ENCODE measurements at regions not wholly inside any gene's neighbourhood (a gene's known extent, or its start where the extent isn't known, plus 50 kb on each side); places are given as distances from the start of the nearest gene placed in this dataset.
"Not testable (repeated sequence)": the region's sequence is repeated elsewhere in the genome, so short reads cannot be mapped to it uniquely, and the experiment has no call there.

DNA sequence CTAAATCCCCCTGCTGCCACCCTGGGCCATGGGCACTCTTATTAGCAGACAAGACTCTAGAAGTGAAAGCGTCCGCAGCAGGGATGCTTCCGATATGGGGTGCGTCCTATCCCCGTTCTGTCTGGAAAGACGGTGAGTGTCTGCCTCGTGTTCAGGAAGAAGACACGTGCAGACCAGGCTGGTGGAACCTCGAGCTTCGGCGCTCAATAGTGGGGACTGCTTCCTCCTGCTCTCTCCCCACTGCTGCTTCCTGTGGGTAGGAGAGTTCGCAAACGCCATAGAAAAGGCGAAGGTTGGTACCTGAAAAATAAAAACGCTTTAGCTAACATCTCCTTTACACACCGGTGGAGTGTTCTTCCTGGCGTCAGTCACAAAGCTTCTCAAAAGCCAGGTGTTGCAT, 67.7 kb upstream of the LYZL2 start:
- not testable (repeated sequence) for DNase-seq

DNA sequence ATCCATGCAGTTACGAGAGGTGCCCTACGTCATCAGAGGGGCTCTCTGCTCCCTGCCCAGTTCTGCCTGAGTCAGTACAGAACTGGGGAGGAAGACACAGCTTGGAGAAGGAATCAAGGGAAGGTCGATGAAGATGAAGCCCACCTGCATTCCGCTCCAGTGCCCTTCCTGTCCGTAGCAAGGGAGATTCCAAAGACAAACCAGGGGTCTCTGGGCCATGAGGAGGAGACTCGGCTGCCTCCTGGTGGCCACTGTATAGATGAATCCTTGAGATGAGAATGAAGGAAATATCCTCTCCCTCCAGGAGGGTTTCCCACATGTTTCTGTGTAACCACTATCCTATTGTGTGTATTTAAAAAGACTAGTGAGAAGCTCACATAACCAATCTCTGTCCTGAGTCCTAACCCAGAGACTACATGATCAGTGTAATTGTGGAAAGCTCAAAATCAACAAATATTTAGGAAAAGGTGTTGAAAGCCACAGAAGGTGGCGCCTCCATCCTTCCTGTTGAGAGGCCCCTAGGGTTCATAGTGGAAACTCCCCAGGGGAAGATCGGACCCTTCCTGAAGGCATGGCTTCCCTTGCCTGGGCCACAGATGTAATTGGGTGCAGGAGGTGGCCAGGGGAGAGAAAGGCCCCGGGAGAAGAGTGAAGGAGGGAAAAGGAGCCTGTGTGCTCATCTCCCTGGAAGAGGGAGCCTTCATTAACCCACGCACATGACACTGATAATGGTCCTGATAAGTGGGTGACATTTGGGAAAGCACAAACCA, 67.0 kb upstream of the LYZL2 start:
- DNase-seq, result not testable (repeated sequence)

DNA sequence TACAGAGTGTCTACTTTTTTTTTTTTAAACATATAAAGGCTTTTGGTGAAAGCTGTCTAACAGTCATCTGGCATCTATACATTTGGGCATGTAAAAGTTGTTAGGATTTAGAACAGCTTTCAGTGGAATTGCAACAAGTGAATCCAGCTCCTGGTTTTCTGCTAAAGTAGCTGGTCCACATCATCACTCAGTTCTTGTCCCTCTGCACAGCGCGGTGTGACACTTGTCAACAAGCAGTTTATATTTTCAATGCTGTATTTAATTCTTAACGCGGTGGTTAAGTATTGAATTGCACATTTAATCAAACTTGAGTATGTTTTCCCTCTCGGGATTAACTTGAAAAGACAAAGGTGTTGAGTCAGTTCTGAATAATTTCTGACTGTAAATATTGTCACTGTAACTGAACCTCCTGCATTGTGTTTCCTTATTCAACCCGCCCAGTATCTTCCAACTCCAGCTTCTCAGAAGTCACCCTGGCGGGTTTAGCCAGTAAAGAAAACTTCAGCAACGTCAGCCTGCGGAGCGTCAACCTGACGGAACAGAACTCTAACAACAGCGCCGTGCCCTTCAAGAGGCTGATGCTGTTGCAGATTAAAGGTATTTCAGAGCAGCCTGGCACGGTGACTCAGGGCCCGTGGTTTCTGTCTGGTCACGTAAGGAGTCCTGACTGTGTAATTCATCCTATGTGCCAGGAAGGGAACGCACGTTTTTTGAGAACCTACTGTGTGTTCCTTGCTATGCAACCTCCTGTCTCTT, 66.1 kb upstream of the LYZL2 start:
- not testable (repeated sequence) for DNase-seq

DNA sequence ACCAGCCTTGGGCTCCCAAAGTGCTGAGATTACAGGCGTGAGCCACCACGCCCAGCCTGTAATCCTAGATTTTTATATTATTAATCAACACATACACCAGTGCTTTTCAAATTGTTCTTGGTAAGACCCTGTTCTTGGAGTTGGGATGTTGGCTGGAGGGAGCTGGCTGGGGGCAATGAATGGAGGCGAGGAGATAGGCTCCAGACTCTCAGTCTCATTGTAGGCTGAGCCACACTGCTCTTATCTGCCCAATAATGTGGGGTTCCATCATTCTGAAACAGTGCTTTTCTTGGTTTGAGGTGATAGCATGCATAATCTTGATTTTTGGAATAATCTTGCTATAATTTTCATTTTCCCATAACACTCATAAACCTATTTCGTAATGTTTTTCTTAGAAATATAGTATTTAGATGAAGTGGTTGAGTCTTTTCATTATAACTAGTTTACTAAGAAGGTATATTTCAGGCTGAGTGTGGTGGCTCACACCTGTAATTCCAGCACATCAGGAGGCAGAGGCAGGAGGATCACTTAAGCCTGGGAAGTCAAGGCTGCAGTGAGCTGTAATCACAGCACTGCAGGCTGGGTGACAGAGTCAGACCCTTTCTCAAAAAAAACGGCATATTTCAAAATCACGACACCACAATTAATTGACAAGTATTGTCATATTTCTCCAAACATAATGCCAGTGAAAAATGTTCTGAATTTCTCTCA, 65.1 kb upstream of the LYZL2 start:
- DNase-seq, result no peak

DNA sequence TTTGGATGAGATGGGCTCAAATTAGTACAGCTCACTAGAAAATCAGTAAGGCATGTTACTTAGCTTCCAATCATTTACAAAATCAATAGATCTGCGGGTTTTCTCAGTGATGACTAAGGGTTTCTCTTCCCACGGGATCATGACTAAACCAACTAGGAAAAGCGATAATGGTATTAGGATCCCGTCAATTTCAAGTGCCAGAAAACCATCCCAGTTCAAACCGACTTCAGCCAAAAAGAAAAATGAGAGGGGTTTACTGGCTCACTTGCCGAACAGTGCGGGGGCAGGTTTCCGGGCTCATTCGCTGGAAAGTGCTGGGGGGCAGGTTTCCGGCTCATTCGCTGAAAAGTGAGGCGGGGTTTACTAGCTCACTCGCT, 62.1 kb upstream of the LYZL2 start:
- DNase-seq, result no peak

DNA sequence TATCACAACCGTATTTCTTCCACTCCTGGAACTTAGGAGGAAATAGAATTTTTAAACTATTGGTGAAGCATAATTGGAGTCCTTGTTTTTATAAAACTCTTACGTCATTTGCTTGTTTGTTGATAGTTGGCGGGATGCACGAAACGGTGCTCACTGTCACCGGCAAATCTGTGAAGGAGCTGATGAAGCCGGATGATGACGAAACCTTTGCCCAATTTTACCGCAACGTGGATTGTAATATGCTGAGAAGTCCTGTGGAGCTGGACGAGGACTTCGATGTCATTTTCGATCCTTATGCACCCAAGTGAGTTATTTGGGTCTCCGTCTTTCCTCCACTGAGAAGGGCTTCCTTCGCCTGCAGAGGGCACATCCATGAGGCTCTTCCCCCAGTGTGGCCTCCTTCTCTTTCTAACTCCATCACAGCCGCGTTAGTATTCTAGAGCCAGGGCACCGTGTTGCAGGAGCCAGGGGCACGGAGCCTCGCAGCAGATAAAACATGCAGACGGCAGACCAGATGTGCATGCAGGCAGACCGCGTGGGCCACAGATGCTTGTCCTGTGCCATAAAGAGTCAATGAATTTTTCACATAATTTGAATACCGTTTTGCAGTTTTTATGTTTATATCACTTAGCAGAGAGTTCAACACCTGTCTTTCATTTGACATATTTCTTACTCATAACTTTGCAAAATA, 61.5 kb upstream of the LYZL2 start:
- DNase-seq, result not testable (repeated sequence)

DNA sequence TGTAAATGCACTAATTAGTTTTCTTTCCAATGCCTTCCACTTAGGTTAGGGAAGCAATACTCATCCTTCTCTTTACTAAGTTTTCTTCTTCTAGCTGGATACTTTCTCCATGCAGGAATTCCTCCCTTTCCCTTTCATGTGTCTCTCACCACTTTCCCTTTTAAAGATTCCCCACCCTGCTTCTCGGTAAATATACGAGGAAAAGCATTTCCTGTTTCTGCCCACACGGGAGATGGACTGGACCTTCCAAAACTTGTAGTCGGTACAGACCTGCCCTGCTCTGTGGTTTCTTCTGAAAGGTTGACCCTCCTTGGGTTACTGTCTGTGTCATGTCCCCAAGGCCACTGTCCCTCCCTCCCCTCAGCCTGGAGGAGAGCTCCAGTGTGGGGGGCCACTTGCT, 58.9 kb upstream of the LYZL2 start:
- DNase-seq, result no peak

DNA sequence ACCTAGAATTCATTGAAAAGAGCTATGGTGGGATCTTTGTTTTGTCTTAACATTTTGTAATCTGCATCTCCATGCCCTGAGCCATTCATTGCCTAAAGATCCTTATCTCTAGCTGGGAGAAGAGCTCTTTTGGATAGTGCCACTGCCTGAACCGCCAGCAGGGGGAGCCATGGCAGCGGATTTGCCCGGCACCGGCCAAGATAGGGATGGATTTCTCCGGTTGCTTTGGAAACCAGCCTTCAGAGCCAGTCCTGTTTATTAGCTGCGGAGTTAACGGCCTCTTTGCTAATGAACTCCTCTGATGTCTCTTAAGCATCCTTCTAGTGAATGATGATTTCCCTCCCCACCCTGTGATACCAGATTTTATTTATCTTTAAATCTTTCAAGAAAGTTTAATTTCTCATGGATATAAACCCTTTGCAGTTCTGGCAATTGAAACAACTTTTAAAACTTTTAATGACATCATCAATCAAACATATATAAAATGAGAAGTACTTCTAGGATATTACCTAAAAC, 58.2 kb upstream of the LYZL2 start:
- peak in 13 of 14 donors; percentile 2 to 70 (median 28) for DNase-seq

DNA sequence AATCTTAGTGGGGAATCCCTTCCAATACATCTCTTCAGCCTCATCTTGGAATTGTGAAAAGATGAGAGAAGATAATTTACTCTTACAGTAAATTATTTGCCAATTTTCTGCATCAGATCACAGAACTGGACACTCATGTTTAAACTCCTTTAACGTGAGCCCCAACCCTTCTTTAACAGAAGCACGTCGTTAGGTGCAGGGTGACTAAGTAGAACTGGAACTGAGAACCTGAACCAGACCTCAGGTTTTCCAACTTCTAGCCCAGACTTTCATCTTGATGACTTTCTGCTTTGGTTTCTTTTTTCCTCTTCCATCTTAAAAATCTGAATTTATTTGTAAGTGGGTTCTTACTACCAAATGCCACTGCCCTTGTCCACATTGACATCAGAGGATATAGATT, 57.2 kb upstream of the LYZL2 start:
- DNase-seq, result no peak

DNA sequence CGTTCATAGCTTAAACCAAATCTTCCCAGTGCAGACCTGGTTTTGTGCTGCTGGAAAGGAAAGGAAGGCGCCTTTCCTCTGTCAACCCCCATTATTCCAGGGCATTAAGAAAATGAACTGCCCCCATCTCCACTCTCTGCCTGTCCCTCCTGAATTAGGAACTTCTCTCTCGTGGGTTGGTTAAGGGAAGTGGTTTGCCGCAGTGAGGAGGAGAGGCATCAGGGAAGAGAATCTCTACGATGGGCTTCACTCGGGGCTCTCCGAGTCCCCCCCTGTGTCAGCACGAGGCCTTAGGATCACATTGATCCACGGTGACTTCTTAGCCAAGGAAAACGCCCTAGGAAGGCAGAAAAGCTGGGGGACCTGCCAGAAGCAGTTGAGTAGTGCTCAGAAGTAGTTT, 53.9 kb upstream of the LYZL2 start:
- DNase-seq, result no peak

DNA sequence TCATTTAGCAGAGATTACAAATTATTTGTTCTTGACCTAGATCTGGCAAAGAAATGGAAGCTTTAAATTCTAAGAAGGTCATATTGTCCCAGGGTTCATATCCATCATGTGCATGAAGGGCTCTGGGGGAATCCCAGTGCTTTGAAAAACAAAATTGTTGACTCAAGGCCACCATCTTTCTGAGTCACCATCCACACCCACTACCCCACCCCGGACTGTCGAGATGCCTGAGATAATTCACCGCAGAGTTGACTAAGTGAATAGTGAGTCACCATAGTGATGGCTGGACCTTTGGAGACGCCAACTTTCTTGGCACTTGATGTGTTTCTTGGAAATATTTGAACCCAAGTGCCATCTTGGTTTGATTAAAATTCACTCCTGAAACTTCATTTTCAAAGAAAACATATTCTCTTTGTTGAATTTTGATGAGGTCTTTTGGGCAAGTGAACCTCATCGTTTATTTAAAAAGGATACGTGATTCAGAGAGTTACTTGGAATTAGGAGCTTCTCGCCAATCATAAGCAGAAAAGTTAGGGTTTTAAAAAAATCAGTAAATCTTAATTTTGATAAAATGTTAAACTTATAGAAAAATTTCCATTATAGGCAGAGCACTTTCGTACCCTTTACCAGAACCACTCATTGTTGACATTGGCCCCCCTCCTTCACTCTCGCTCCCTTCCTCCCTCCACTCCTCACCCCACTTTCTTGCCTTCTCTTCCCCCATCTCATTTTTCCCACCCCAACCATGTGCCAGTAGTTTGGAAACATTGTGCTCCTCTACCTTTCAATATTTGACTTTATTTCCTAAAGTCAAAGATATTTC, 53.0 kb upstream of the LYZL2 start:
- not testable (repeated sequence) for DNase-seq

DNA sequence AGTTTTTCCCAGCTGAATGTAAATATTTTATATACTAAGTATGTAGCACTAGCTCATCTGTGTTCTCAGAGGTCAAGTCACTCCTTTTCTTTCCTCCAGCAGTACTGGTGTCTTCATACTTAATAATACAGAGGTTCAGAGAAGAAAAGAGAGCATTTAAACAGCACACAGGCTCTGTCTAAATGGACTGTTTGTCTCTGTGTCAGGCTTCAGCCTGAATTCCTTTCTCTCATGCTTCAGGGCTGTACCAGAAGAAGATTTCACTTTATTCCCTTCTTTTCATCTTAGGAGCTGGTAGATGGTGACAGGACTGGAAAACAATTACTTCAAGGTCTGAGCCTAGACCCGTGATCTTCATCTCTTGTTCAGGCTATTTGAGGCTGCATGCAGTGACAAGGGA, 51.4 kb upstream of the LYZL2 start:
- no peak for DNase-seq
